ENCODE measurements at regions not wholly inside any gene's neighbourhood (a gene's known extent, or its start where the extent isn't known, plus 50 kb on each side); places are given as distances from the start of the nearest gene placed in this dataset.

DNA sequence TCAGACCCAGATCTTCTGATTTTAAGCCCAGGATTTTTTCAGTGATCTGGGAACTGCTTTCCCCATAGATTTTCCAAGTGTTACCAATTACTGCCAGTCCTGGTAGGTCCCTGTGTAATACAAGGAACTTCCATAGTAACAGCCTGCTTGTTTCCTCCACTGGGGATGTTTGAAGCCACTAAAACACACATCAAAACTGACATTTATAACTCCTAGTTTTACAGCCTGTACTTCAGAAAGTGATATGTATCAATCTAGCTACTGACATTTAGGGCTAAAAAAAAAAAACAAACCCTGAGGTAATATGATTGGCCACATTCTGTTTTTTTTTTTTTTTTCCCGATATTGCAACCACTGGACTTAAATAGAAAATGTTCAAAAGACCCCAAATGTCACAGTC lies 166.9 kb upstream of the SP4 start:
- Histone ChIP-seq H3K4me1 (no peaks in the 10 kb centered on the region), H3K4me3 (no peak overlapping the region), H3K27me3 (peaks cover 0 to 9% of the 10 kb centered on the region in 2 donors), H3K36me3 (no peaks in the 10 kb centered on the region), H3K27ac (no peak overlapping the region), H3K9me3 (no peaks in the 10 kb centered on the region)
- no peak for DNase-seq (ENCODE audit: low spot score in 2 of 2)
- intact Hi-C loops (cut with DNase I; ENCODE audit: low total_unique reads) = no loop called here
- TF ChIP-seq, protein P1, sequence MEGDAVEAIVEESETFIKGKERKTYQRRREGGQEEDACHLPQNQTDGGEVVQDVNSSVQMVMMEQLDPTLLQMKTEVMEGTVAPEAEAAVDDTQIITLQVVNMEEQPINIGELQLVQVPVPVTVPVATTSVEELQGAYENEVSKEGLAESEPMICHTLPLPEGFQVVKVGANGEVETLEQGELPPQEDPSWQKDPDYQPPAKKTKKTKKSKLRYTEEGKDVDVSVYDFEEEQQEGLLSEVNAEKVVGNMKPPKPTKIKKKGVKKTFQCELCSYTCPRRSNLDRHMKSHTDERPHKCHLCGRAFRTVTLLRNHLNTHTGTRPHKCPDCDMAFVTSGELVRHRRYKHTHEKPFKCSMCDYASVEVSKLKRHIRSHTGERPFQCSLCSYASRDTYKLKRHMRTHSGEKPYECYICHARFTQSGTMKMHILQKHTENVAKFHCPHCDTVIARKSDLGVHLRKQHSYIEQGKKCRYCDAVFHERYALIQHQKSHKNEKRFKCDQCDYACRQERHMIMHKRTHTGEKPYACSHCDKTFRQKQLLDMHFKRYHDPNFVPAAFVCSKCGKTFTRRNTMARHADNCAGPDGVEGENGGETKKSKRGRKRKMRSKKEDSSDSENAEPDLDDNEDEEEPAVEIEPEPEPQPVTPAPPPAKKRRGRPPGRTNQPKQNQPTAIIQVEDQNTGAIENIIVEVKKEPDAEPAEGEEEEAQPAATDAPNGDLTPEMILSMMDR (IDR thresholded peaks at IDR 0.05) = no peak
- TF ChIP-seq POLR2A (IDR thresholded peaks at IDR 0.05) = no peak
- no peak for TF ChIP-seq POLR2AphosphoS5 (IDR thresholded peaks at IDR 0.05)

DNA sequence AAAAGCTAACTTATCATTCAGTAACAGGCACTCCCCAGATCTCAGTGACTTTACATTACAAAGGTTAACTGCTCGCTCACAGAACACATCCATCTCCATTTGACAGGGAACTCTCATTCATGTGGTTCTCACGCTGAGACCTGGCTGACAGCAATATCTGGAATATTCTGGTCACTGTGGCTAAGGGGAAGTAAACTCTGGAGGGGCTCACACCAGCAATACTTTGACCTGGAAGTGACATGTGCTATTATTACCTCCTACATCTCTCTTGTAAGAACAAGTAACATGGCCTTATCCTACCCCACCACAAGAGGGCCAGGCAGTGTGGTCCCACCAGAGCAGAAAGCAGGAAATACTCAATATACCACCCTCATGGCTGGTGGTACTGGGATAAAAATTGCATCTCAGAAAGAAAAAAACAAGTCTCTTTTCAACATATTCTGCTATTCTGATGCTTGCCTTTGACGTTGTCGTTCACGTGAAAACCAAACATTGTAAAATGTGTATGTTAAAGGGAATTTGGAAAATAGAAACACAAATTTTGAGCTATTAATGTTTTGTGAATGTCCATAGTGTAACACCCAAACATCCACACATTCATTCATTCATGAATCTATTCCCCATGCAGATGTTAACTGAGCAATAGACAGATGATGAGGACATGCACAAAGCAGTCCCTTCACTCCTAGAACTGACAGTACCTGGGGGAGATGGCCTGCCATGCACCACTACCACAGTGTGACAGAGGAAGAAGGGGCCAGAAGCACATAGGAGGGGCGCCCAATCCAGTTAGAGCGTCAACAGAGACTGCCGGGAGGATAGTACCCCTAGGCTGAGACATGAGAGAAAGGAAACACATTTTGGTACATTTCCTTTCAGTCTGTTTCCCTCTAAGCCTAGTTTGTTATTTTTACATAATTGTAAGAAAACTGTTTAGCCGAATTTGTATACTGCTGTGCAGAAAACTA lies 166.0 kb upstream of the SP4 start:
- DNase-seq (ENCODE audit: low spot score in 2 of 2) = no peak
- no peaks in the 10 kb centered on the region for H3K36me3 ChIP-seq
- peaks cover 0 to 9% of the 10 kb centered on the region in 2 donors for H3K27me3 ChIP-seq
- intact Hi-C loops (cut with DNase I; ENCODE audit: low total_unique reads) = no loop called here
- TF ChIP-seq POLR2A (IDR thresholded peaks at IDR 0.05) (no peak), POLR2AphosphoS5 (IDR thresholded peaks at IDR 0.05) (no peak)
- TF ChIP-seq, protein P1 (IDR thresholded peaks at IDR 0.05) = no peak
- no peak overlapping the region for H3K4me3 ChIP-seq
- H3K27ac ChIP-seq = no peak overlapping the region
- H3K4me1 ChIP-seq = no peaks in the 10 kb centered on the region
- H3K9me3 ChIP-seq = no peaks in the 10 kb centered on the region

DNA sequence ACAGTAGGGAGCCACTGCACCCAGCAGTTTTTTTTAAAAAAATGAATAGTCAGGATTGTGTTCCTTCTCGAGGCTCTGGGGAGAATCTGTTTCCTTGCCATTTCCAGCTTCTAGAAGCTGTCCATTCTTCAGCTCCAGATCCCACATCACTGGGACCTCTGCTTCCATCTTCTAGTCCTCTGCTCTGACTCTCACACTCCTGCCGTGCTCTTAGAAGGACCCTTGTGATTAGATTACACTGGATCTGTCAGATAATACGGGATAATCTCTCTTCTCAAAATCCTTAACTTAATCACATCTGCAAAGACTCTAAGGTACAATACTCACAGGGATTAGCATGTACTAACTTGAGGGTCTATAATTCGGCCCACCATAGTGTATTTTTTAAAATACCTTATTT lies 158.9 kb upstream of the SP4 start:
- no peaks in the 10 kb centered on the region for H3K36me3 ChIP-seq
- H3K4me3 ChIP-seq = no peak overlapping the region
- no peak for DNase-seq (ENCODE audit: low spot score in 2 of 2)
- no peaks in the 10 kb centered on the region for H3K4me1 ChIP-seq
- no peaks in the 10 kb centered on the region for H3K27me3 ChIP-seq
- H3K27ac ChIP-seq = no peak overlapping the region
- TF ChIP-seq, protein P1 (IDR thresholded peaks at IDR 0.05) = no peak
- intact Hi-C loops (cut with DNase I; ENCODE audit: low total_unique reads) = no loop called here
- H3K9me3 ChIP-seq = no peaks in the 10 kb centered on the region

DNA sequence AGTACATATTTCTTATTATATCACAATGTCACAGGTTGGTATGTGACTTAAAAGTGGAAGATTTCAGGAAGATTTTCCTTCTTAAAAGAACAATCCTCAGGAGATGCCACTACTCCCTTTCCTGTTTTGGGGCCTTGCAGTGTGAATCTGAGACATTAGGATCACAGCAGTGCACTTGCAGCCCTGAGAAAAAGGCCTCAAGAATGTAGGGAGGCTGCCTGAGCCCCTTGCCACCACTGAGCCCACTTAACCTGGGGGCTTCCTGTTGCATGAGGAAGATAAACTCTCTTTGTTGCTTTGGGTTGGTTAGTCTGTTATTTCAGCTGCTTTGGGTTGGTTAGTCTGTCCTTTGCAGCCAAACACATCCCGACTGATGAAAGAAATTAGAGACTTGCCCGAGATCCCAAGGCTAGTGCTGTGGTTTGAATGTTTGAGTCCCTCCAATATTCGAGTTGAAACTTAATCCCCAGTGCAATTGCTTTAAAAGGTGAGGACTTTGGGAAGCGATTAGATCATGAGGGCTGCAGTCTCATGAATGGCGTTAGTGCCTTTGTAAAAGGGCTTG lies 151.3 kb upstream of the SP4 start:
- DNase-seq (ENCODE audit: low spot score in 2 of 2) = no peak
- H3K27ac ChIP-seq = no peak overlapping the region
- no peaks in the 10 kb centered on the region for H3K9me3 ChIP-seq
- no peaks in the 10 kb centered on the region for H3K4me1 ChIP-seq
- no peak overlapping the region for H3K4me3 ChIP-seq
- no peaks in the 10 kb centered on the region for H3K36me3 ChIP-seq
- TF ChIP-seq, protein P1 (IDR thresholded peaks at IDR 0.05) = no peak
- no peak for TF ChIP-seq POLR2A (IDR thresholded peaks at IDR 0.05)
- TF ChIP-seq POLR2AphosphoS5 (IDR thresholded peaks at IDR 0.05) = no peak
- no peaks in the 10 kb centered on the region for H3K27me3 ChIP-seq
- intact Hi-C loops (cut with DNase I; ENCODE audit: low total_unique reads) = no loop called here

DNA sequence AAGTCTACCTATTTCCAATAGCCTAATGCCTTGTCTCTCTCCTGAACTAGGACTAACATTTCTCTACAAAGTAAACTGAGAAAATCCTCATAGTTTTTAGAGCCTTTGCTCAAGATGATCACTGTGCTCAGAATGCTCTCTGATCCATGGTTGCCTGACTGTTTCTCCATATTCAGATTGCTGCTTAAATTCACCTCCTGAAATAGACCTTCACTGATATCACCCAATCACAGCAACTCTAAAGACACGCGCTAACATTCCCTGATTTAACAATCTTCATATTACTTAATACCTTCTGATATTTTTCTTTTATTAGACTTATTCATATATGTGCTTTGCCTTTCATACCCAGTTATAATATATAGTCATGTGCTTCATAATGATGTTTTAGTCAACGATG lies 148.9 kb upstream of the SP4 start:
- no peak for DNase-seq (ENCODE audit: low spot score in 2 of 2)
- H3K36me3 ChIP-seq = no peaks in the 10 kb centered on the region
- H3K9me3 ChIP-seq = no peaks in the 10 kb centered on the region
- no peaks in the 10 kb centered on the region for H3K4me1 ChIP-seq
- H3K27me3 ChIP-seq = no peaks in the 10 kb centered on the region
- intact Hi-C loops (cut with DNase I; ENCODE audit: low total_unique reads) = no loop called here
- no peak overlapping the region for H3K4me3 ChIP-seq
- TF ChIP-seq POLR2A (IDR thresholded peaks at IDR 0.05) (no peak), POLR2AphosphoS5 (IDR thresholded peaks at IDR 0.05) (no peak)
- TF ChIP-seq, protein P1 (IDR thresholded peaks at IDR 0.05) = no peak
- H3K27ac ChIP-seq = no peak overlapping the region
